Adipocyte (in vitro differentiated cells): ENCODE measurements at regions not wholly inside any gene's neighbourhood (a gene's known extent, or its start where the extent isn't known, plus 50 kb on each side); places are given as distances from the start of the nearest gene placed in this dataset.

Source experiments
- DNase-seq: peaks from one replicate; pipeline ENCODE4 v3.0.0-alpha.2; 2015; ENCODE audit warnings: low read depth
- H3K27me3 ChIP-seq: replicated peaks from 2 replicates; pipeline ENCODE4 v1.7.0; 2013; ENCODE audit warnings: mild to moderate bottlenecking, low read length, moderate library complexity; ENCODE audit not compliant: control insufficient read depth, insufficient read depth
- H3K36me3 ChIP-seq: 2 replicates; pipeline ENCODE4 v1.7.0; 2013; ENCODE audit warnings: low read length, mild to moderate bottlenecking, moderate library complexity; ENCODE audit not compliant: control insufficient read depth, insufficient read depth, severe bottlenecking
- H3K4me1 ChIP-seq: 2 replicates; pipeline ENCODE4 v1.7.0; 2013; ENCODE audit warnings: mild to moderate bottlenecking, low read length, moderate library complexity; ENCODE audit not compliant: control insufficient read depth, insufficient read depth
- H3K4me3 ChIP-seq: 2 replicates; pipeline ENCODE4 v1.7.0; 2013; ENCODE audit warnings: mild to moderate bottlenecking, low read length, moderate library complexity
- H3K9ac ChIP-seq: 2 replicates; pipeline ENCODE4 v1.7.0; 2013; ENCODE audit warnings: mild to moderate bottlenecking, low read length, moderate library complexity
- H3K9me3 ChIP-seq: 2 replicates; pipeline ENCODE4 v1.7.0; 2013; ENCODE audit warnings: mild to moderate bottlenecking, low read length, moderate library complexity; ENCODE audit not compliant: control insufficient read depth

DNA sequence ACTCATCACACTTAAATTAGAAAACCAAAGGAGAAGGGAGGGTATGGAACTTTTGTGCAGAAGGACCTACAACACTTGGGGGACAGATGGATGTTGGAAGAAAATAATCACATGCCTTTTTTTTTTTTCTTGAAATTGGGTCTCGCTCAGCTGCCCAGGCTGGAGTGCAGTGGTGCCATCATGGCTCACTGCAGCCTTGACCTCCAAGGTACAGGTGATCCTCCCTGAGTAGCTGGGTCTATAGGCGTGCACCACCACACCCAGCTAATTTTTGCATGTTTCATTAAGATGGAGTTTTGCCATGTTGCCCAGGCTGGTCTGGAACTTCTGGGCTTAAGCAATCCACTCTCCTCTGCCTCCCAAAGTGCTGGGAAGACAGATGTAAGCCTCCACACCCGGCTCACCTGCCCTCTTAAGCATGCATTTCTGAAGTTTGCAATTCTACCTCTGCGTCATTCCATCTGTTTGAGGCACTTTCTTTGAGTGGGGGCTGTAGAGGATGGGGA, 370.8 kb upstream of the JARID2 start:
- Histone ChIP-seq H3K9ac (no peak overlapping the region), H3K4me3 (no peak overlapping the region), H3K36me3 (no peaks in the 10 kb centered on the region), H3K27me3 (no peaks in the 10 kb centered on the region), H3K9me3 (no peaks in the 10 kb centered on the region), H3K4me1 (peaks cover 8% of the 10 kb centered on the region)
- DNase-seq, result no peak

DNA sequence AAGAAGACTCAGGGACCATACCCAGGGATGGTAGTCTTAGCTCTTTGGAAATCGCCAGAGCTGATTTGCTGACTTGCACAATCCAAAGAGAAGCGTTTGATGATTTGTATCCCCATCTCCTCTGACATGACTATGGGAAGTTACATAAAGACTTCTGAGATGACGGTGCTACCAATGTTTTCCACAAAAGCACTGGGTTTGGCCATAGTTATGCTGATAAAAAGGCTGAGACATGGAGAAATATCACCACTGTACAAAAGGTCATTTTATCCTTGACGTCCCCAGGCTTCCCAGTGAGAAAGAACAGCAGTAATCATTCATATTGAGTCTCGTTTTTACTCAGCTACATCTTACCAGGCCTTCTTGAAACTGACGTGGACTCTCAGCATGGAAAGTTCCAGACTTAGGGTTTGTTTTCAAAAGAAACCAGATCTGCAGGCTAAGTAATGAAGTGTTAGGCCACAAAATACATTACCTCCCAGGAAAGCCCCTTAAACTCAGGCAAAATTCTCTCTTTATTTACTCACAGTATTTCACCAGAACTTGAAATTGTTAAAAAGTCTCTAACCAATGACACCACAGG, 370.3 kb upstream of the JARID2 start:
- no peaks in the 10 kb centered on the region for H3K9me3 ChIP-seq
- peaks cover 8% of the 10 kb centered on the region for H3K4me1 ChIP-seq
- DNase-seq, result no peak
- H3K27me3 ChIP-seq, result no peaks in the 10 kb centered on the region
- no peak overlapping the region for H3K9ac ChIP-seq
- H3K4me3 ChIP-seq, result no peak overlapping the region
- H3K36me3 ChIP-seq, result no peaks in the 10 kb centered on the region

DNA sequence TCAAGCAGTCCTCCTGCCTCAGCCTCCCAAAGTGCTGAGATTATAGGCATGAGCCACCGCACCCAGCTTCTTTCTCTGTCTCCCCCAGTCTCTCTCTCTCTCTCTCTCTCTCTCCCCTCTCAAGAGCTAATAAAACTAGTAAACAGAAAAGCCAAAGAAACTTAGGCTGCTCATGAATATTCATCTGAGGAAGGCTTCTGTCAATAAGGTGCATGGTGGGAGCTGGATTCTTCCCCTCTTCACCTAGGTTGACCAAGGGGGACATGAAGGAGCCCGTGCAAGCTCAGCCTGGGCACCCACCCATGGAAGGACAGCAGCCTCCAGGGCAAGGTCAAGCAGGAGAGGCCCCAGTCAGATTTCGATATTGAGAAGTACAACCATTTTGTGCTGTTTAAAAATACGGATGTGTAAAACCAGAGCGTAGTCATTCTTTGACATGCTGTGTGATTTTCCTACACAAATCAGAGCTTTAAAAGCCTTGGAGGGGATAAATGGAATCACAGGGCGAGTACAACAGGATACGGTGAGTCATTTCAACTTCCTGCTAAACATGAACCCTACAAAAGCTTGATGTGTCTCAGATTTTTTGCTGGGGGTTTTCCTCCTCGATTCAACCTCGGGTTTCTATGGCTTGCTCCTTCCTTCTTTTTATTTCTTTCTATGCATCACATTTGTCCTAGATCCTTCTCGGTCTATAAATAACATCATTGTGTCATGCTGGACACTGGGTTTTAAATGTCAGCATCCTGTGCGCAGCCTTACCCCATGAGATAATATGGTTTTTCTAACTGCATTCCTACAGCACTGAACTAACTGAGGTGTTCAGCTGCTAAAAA, 368.9 kb upstream of the JARID2 start:
- peak; percentile 55 for DNase-seq
- no peak overlapping the region for H3K9ac ChIP-seq
- H3K4me1 ChIP-seq, result peaks cover 19% of the 10 kb centered on the region
- no peaks in the 10 kb centered on the region for H3K36me3 ChIP-seq
- peak overlapping the region; percentile 13 for H3K4me3 ChIP-seq
- H3K27me3 ChIP-seq, result no peaks in the 10 kb centered on the region
- no peaks in the 10 kb centered on the region for H3K9me3 ChIP-seq

DNA sequence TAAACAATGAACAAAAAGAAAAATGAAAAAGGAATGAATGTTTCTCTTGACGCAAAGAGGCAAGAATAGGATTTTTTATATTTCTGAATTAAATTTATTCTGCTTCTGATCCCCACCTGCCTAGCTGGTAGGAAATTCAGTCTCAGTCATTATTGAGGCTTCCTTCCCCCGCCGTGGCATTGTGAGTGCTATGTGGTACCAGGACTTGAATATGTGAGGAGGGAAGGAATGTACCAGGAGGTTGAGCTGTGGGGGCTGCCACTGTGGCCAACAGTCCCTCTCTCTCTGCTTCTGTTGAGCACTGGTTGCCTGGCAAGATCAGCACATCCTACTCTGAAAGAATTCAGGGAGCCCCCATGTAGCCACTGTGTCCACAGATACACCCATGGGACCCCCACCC, 368.1 kb upstream of the JARID2 start:
- no peaks in the 10 kb centered on the region for H3K36me3 ChIP-seq
- H3K9me3 ChIP-seq, result no peaks in the 10 kb centered on the region
- DNase-seq, result no peak
- H3K4me1 ChIP-seq, result peaks cover 27% of the 10 kb centered on the region
- H3K27me3 ChIP-seq, result no peaks in the 10 kb centered on the region
- H3K4me3 ChIP-seq, result no peak overlapping the region
- H3K9ac ChIP-seq, result no peak overlapping the region

DNA sequence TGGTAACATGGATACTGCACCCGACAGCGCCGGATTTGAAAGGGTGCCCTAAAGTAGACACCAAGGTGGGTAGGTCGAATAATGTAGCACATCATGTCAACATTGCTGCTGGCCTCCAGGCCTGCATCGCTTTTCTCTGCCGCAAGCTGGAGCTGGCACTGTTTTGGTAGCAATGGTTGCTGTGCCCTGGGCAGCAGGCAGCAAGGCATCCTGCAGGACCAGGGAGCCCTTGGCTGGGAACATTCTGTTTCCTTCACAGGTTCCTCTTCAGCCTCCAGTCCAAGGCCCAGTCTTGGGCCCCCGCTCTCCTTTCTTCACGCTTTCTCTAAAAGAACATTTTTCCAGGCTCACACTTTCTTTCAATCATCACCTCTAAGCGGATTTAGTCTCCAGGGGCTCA, 365.8 kb upstream of the JARID2 start:
- H3K36me3 ChIP-seq, result no peaks in the 10 kb centered on the region
- H3K4me3 ChIP-seq, result no peak overlapping the region
- H3K4me1 ChIP-seq, result peaks cover 33% of the 10 kb centered on the region
- DNase-seq, result no peak
- H3K9ac ChIP-seq, result no peak overlapping the region
- no peaks in the 10 kb centered on the region for H3K9me3 ChIP-seq
- no peaks in the 10 kb centered on the region for H3K27me3 ChIP-seq

DNA sequence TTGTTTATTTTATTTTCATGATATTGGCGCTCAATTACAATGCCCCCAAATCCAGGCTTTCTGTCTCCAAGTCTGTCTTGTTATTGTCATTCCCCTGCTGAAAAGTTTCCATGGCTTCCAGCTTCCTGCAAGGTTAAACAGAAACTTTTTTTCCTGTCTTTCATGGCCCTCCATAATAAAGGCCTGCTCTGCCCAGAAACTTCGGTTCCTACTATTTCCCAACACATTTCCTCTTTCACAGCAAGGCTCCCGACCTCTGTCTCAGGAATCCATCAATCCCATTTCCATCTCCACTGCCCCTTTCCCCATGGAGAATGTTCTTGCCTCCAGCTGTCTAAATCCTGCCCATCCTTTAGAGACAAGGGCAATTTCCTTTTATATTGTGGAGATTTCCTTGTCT, 365.2 kb upstream of the JARID2 start:
- Histone ChIP-seq H3K4me3 (no peak overlapping the region), H3K9ac (no peak overlapping the region), H3K4me1 (peaks cover 33% of the 10 kb centered on the region), H3K36me3 (no peaks in the 10 kb centered on the region), H3K9me3 (no peaks in the 10 kb centered on the region), H3K27me3 (no peaks in the 10 kb centered on the region)
- no peak for DNase-seq

DNA sequence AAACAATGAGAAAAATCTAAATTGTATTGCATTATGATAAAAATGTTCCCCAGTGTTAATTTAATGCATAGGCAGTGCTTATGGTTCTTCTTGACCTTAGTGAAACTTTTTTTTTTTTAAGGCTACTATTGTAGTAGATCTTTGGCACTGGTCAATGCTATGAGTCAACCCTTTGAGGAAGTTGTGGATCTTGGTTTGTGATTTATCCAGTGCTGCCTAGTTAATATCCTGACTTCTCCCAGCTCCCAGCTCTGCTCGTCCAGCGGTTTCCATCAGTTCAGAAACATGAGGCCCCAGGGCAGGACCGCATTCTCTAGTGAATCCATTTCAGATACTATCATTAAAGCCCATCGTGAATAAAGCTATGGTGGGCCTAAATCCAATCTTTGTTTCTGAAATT, 364.5 kb upstream of the JARID2 start:
- Histone ChIP-seq H3K36me3 (no peaks in the 10 kb centered on the region), H3K9ac (no peak overlapping the region), H3K4me1 (peaks cover 33% of the 10 kb centered on the region), H3K4me3 (no peak overlapping the region), H3K27me3 (no peaks in the 10 kb centered on the region), H3K9me3 (no peaks in the 10 kb centered on the region)
- DNase-seq, result peak; percentile 31

DNA sequence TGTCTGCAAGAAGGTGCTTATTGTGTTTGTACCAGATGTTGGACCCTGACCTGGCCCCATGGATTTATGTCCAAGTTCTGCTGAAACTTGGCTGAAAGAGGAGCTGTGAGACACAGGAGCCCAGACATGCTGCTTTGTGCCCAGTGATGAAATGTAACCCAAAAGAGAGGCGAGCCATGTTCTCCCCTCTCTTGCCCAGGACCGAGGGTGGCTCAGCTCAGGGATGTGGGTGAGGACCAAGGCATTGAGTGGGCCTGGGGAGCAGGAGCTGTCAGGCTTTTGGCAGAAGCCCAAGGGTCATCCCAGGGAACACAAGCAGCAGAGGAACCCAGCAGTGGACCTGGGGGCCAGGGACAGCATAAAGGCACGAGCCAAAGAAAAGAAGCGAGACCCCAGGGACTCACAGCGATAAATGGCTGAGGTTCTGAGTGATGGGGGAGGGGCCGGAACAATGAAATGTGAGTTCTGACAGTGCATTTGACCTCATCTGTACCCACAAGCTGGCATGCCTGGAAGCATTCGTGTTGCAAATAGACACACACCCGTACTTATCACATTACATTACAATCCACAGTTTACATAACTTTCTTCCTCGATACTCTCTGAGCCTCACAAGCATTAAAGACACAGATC, 363.4 kb upstream of the JARID2 start:
- no peak overlapping the region for H3K4me3 ChIP-seq
- H3K9me3 ChIP-seq, result no peaks in the 10 kb centered on the region
- DNase-seq, result peak; percentile 30

DNA sequence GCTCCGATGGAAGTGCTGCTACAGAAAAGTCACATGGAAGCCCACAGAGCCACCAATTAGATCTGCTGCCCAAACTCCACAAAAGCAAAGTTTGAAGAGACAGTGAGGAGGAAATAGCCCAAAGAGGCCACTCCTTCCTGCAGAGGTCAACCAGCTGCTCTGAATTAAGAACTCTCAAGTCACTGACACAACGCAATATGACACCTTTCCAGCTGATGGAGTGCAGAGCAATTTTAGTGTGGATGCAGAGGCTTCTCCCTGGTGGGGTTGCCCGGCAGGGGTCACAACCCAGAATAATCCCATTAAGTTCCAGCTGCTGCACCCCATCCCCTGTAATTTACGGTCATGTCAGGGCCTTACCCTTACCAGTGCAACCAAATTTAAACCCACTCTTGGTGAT, 361.9 kb upstream of the JARID2 start:
- Histone ChIP-seq H3K36me3 (no peaks in the 10 kb centered on the region), H3K27me3 (no peaks in the 10 kb centered on the region), H3K4me1 (peaks cover 34% of the 10 kb centered on the region), H3K9me3 (no peaks in the 10 kb centered on the region), H3K4me3 (no peak overlapping the region), H3K9ac (no peak overlapping the region)
- peak; percentile 69 for DNase-seq

More for the DNA sequence above, 363.4 kb upstream of the JARID2 start:
- Histone ChIP-seq H3K27me3 (no peaks in the 10 kb centered on the region), H3K4me1 (peaks cover 25% of the 10 kb centered on the region), H3K9ac (no peak overlapping the region), H3K36me3 (no peaks in the 10 kb centered on the region)

DNA sequence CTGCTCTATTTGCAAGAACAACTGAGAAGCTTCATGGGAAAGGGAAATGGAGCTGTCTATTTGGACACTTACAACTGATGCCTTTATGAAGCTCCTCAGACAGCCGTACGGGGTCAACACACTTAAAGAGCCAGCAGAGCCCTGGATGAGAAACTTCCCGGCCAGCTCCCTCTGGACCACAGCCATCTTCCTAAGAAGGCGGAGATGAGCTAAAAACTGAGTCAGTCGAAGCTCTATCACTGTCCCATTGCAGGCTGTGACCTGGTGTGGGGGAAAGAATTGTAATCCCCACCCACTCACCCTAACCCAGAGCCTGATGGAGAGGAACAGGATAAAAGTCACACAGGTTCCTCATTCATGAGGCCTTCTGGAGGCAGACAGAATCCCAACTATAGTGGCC, 360.4 kb upstream of the JARID2 start:
- no peaks in the 10 kb centered on the region for H3K36me3 ChIP-seq
- H3K27me3 ChIP-seq, result no peaks in the 10 kb centered on the region
- no peaks in the 10 kb centered on the region for H3K9me3 ChIP-seq
- no peak overlapping the region for H3K4me3 ChIP-seq
- H3K9ac ChIP-seq, result no peak overlapping the region
- DNase-seq, result no peak
- H3K4me1 ChIP-seq, result peaks cover 35% of the 10 kb centered on the region

DNA sequence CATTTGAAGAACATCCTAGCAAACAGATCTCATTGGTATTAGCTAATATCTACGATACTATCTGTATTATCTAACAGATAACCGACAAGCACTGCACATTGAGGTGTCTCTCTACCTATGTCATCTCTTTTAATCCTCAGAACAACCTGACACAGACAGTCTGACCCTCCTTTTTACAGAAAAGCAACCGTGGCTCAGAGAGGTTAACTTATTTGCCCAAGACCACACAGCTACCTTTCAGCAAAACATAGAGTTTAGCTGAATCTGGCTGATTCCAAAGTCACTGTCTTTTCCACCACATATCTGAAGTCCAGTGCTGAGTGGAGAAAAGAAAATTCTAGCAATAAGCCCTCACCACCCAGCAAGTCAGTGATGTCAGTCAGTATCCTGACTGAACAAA, 358.7 kb upstream of the JARID2 start:
- no peaks in the 10 kb centered on the region for H3K36me3 ChIP-seq
- DNase-seq, result no peak
- no peaks in the 10 kb centered on the region for H3K9me3 ChIP-seq
- no peak overlapping the region for H3K4me3 ChIP-seq
- H3K27me3 ChIP-seq, result no peaks in the 10 kb centered on the region
- peaks cover 22% of the 10 kb centered on the region for H3K4me1 ChIP-seq
- no peak overlapping the region for H3K9ac ChIP-seq
